GM10248 (cell line): ENCODE measurements at regions not wholly inside any gene's neighbourhood (a gene's known extent, or its start where the extent isn't known, plus 50 kb on each side); places are given as distances from the start of the nearest gene placed in this dataset.

ENCODE experiments used
- CTCF ChIA-PET: fragments of 300-600 bp; sonication (Branson Sonifier 250); formaldehyde crosslinking; extraction: SDS; loops from one replicate; lab custom pipeline; 2021; ENCODE audit warnings: antibody characterized with exemption; lab: Yijun Ruan, JAX
- POLR2A ChIA-PET: fragments of 350-650 bp; sonication (Branson Sonifier 250); formaldehyde crosslinking; extraction: SDS; loops from one replicate; lab custom pipeline; 2020; ENCODE audit warnings: antibody characterized with exemption; lab: Yijun Ruan, JAX
- DNase-seq: peaks from one replicate; pipeline ENCODE4 v3.0.0; 2012; ENCODE audit errors: extremely low spot score
- TF ChIP-seq, protein P1 (sequence below): IDR thresholded peaks from 2 replicates; pipeline ENCODE4 v1.5.1; 2012; ENCODE audit warnings: mild to moderate bottlenecking, low read depth; ENCODE audit errors: extremely low read depth, missing control alignments, control extremely low read depth

DNA sequence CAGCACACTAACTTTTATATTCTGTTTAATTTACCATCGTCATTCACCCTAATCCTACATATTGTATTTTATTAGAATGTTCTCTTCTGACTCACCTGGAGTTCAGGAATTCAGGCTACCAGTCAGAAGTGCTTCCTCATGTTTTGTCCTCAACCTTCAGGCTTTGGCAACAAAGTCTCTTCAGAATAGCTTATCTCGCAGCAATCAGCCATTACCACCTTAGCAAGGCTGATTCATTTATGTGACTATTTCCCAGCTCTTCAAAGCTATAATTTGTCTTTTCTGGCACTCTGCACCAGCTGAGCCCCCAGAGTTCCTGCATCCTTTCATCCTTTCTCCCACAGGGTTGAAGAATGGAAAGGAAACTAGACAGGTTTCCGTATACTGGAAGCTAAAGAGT is 365.5 kb upstream of the CDH18 start:
- ChIA-PET CTCF (interaction anchor here (0.8 kb wide), 1 partner anchor 12 kb away, joined by 3 read pairs; no protein-coding TSS in a partner anchor), POLR2A (no interaction called here)
- DNase-seq: no peak
- TF ChIP-seq, protein P1, sequence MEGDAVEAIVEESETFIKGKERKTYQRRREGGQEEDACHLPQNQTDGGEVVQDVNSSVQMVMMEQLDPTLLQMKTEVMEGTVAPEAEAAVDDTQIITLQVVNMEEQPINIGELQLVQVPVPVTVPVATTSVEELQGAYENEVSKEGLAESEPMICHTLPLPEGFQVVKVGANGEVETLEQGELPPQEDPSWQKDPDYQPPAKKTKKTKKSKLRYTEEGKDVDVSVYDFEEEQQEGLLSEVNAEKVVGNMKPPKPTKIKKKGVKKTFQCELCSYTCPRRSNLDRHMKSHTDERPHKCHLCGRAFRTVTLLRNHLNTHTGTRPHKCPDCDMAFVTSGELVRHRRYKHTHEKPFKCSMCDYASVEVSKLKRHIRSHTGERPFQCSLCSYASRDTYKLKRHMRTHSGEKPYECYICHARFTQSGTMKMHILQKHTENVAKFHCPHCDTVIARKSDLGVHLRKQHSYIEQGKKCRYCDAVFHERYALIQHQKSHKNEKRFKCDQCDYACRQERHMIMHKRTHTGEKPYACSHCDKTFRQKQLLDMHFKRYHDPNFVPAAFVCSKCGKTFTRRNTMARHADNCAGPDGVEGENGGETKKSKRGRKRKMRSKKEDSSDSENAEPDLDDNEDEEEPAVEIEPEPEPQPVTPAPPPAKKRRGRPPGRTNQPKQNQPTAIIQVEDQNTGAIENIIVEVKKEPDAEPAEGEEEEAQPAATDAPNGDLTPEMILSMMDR: no peak

DNA sequence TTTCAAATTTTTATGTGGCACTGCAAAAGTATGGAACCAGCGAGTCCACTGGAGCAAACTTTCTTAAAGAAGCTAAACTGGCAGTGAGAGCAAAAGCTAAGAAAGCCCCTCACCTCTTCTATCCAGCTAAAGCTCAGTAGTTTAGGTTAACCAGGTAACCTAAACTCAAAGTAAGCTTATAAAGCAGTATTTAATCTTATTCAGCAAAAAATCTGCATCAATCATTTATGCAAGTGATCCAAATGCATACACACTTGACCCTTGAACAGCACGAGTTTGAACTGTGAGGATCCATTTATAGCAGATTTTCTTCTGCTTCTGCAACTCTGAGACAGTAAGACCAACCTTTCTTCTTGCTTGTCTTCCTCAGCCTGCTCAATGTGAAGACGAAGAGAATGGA is 363.8 kb upstream of the CDH18 start:
- ChIA-PET POLR2A (no interaction called here), CTCF (interaction anchor here (0.8 to 1.8 kb wide), 2 partner anchors 13 to 37 kb away, joined by 3 to 4 read pairs; no protein-coding TSS in a partner anchor)
- TF ChIP-seq, protein P1: no peak
- no peak for DNase-seq

DNA sequence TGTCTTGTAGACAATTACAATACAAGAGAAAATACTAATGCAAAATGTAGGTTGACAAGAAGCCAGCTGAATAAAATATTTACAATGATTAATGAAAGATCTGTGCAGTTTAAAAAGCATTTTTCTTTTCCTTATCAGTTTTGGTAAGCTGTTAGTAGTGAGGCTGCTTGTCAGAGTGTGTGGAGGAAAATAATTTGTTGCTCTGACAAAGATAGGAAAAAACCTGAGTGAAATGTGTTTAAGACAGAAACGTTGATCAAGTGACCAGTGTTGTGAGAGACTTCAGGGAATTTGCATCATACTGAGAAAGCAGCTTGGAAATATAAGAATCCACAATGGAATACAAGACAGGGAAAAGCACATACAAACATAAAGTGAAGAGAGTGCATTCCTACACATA is 360.3 kb upstream of the CDH18 start:
- CTCF ChIA-PET: interaction anchor here (1.3 kb wide), 1 partner anchor 21 kb away, joined by 4 read pairs; no protein-coding TSS in a partner anchor
- POLR2A ChIA-PET: no interaction called here
- TF ChIP-seq, protein P1: no peak
- no peak for DNase-seq

DNA sequence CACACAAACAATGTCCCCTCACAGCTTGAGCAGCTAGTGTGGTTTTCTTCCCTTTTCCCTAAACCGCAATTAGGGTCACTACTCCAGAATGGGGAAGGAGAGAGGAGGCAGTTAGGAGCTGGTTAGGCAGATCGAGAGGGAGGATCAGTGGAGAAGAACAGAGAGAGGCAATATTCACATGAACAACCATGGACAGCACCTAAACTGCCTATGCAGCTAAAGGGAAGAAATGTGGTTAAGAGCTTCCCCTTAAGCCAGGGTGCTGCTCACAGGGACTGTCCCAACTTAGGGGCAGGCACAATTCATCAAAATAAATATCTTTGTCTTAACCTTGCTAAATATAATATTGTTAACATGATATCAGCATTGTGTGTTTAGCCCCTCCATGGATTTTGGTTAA is 359.3 kb upstream of the CDH18 start:
- no peak for DNase-seq
- TF ChIP-seq, protein P1: no peak
- POLR2A ChIA-PET: no interaction called here
- CTCF ChIA-PET: interaction anchor here (1.3 kb wide), 1 partner anchor 22 kb away, joined by 4 read pairs; no protein-coding TSS in a partner anchor

DNA sequence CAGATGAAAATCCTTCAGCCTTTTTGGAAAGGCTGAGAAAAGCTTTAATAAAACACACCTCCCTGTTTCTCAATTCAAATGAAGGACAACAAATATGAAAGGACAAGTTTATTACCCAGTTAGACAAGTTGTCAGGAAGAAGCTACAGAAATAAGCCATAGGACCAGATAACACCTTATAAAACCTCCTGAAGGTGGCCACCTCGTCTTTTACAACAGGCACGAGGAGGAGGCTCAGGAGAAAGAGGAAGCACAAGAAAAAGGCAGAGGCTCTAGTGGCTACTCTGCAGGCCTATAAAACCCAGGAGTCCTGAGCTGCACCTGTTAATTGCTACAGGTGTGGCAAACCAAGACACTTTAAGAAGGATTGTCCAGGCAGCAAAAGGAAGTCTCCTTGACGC is 352.1 kb upstream of the CDH18 start:
- TF ChIP-seq, protein P1: no peak
- no peak for DNase-seq

DNA sequence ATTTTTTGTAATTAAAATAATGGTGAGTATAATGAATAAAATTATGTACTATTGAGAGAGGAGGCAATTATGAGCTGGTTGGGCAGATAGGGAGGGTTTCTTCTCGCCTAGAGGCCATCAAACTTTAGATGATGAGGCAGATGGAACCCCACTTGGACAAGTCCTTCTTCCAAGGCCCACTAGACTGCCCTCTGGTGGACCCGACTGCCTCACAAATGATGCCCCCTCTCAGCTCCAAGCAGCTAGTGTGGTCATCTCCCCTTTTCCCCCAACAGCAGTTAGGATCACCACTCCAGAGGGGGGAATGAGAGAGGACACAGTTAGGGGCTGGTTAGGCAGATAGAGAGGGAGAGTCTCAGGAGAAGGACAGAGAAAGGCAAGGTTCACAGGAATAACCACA is 348.0 kb upstream of the CDH18 start:
- ChIA-PET POLR2A (no interaction called here), CTCF (interaction anchor here (0.9 kb wide), 1 partner anchor 16 kb away, joined by 3 read pairs; no protein-coding TSS in a partner anchor)
- no peak for DNase-seq
- TF ChIP-seq, protein P1: no peak

More for the DNA sequence above, 352.1 kb upstream of the CDH18 start:
- ChIA-PET POLR2A (no interaction called here), CTCF (interaction anchor here (1.2 kb wide), 1 partner anchor 9 kb away, joined by 3 read pairs; no protein-coding TSS in a partner anchor)
